ENCODE measurements at regions not wholly inside any gene's neighbourhood (a gene's known extent, or its start where the extent isn't known, plus 50 kb on each side); places are given as distances from the start of the nearest gene placed in this dataset.

- no TSS peak for BruUV-seq (replicated peaks)
- in situ Hi-C loops (cut with HindIII; ENCODE audit: low pct_unique_long_range_greater_than_20kb, low sequenced_read_pairs): no loop called here
- DNase-seq (ENCODE audit: low read depth, low spot score) (no peak), ATAC-seq (no peak)
- TF ChIP-seq TCF7L2 (IDR thresholded peaks at IDR 0.05; ENCODE audit: low read depth, low read length) (no peak), SIN3A (IDR thresholded peaks at IDR 0.05; ENCODE audit: borderline replicate concordance, insufficient read depth, low read depth, low read length) (no peak), POLR2AphosphoS5 (IDR thresholded peaks at IDR 0.05; ENCODE audit: low read depth, low read length) (no peak), REST (IDR thresholded peaks at IDR 0.05; ENCODE audit: insufficient read depth in 1 of 2, low read depth in 2 of 2, low read length in 1 of 2) (no peak), CTCF (IDR thresholded peaks at IDR 0.05) (no peak)
- H3K9me3 ChIP-seq (ENCODE audit: control insufficient read depth, insufficient read depth, low read depth, low read length): no peaks in the 10 kb centered on the region
- H3K4me1 ChIP-seq (ENCODE audit: control insufficient read depth, insufficient read depth, low read length): no peaks in the 10 kb centered on the region
- H3K27me3 ChIP-seq (ENCODE audit: control insufficient read depth, insufficient read depth, low read length): no peaks in the 10 kb centered on the region
- no peak overlapping the region for H3K4me3 ChIP-seq (ENCODE audit: low read depth in 2 of 2, low read length in 2 of 2)
- POLR2A ChIA-PET: no interaction called here
- no peak overlapping the region for H3K27ac ChIP-seq (ENCODE audit: low read length)
- intact Hi-C loops (cut with micrococcal nuclease; ENCODE audit: unreplicated experiment): no loop called here
- CTCF ChIA-PET: no interaction called here
- no peaks in the 10 kb centered on the region for H3K36me3 ChIP-seq (ENCODE audit: control insufficient read depth, insufficient read depth, low read length)
Observed at GRCh38 chr4:27132497-27132896, 271.9 kb downstream of the STIM2 start.

- in situ Hi-C loops (cut with HindIII; ENCODE audit: low pct_unique_long_range_greater_than_20kb, low sequenced_read_pairs) (no loop called here), intact Hi-C loops (cut with micrococcal nuclease; ENCODE audit: unreplicated experiment) (no loop called here)
- ATAC-seq: no peak
- no peaks in the 10 kb centered on the region for H3K4me1 ChIP-seq (ENCODE audit: control insufficient read depth, insufficient read depth, low read length)
- H3K27ac ChIP-seq (ENCODE audit: low read length): no peak overlapping the region
- no peak for DNase-seq (ENCODE audit: low read depth, low spot score)
- H3K4me3 ChIP-seq (ENCODE audit: low read depth in 2 of 2, low read length in 2 of 2): no peak overlapping the region
- no peaks in the 10 kb centered on the region for H3K27me3 ChIP-seq (ENCODE audit: control insufficient read depth, insufficient read depth, low read length)
- TF ChIP-seq CTCF (IDR thresholded peaks at IDR 0.05): no peak
- no peak for TF ChIP-seq SIN3A (IDR thresholded peaks at IDR 0.05; ENCODE audit: borderline replicate concordance, insufficient read depth, low read depth, low read length)
- no peak for TF ChIP-seq POLR2AphosphoS5 (IDR thresholded peaks at IDR 0.05; ENCODE audit: low read depth, low read length)
- no peak for TF ChIP-seq REST (IDR thresholded peaks at IDR 0.05; ENCODE audit: insufficient read depth in 1 of 2, low read depth in 2 of 2, low read length in 1 of 2)
- no peak for TF ChIP-seq TCF7L2 (IDR thresholded peaks at IDR 0.05; ENCODE audit: low read depth, low read length)
- no peaks in the 10 kb centered on the region for H3K9me3 ChIP-seq (ENCODE audit: control insufficient read depth, insufficient read depth, low read depth, low read length)
- CTCF ChIA-PET: no interaction called here
- H3K36me3 ChIP-seq (ENCODE audit: control insufficient read depth, insufficient read depth, low read length): no peaks in the 10 kb centered on the region
- no TSS peak for BruUV-seq (replicated peaks)
- POLR2A ChIA-PET: no interaction called here
Observed at GRCh38 chr4:27140486-27140885, 279.8 kb downstream of the STIM2 start.

All from Panc1 (cell line).